ENCODE measurements at regions not wholly inside any gene's neighbourhood (a gene's known extent, or its start where the extent isn't known, plus 50 kb on each side); places are given as distances from the start of the nearest gene placed in this dataset.
A peak's percentile ranks its signal among the peaks of the same experiment; 100 is the strongest.

- DNase-seq, result no peak
Measured at GRCh38 chr9:107971241-107971640, 481.7 kb upstream of the KLF4 start.

- no peak for DNase-seq
Measured at GRCh38 chr9:107970726-107971125, 481.2 kb upstream of the KLF4 start.

- DNase-seq, result no peak
Measured at GRCh38 chr9:107969727-107970126, 480.2 kb upstream of the KLF4 start.

GRCh38 chr9:107969141-107969540 is 479.6 kb upstream of the KLF4 start:
- no peak for DNase-seq

- DNase-seq, result no peak
Measured at GRCh38 chr9:107963246-107963645, 473.7 kb upstream of the KLF4 start.

GRCh38 chr9:107960916-107961315 is 471.3 kb upstream of the KLF4 start:
- no peak for DNase-seq

GRCh38 chr9:107954312-107954711 is 464.7 kb upstream of the KLF4 start:
- no peak for DNase-seq

- DNase-seq, result no peak
Measured at GRCh38 chr9:107953556-107954125, 464.1 kb upstream of the KLF4 start.

GRCh38 chr9:107952773-107953172 is 463.2 kb upstream of the KLF4 start:
- DNase-seq, result no peak

GRCh38 chr9:107951511-107951910 is 461.9 kb upstream of the KLF4 start:
- DNase-seq, result no peak

- DNase-seq, result no peak
Measured at GRCh38 chr9:107949061-107949460, 459.5 kb upstream of the KLF4 start.

GRCh38 chr9:107948601-107949000 is 459.0 kb upstream of the KLF4 start:
- no peak for DNase-seq

GRCh38 chr9:107948086-107948485 is 458.5 kb upstream of the KLF4 start:
- no peak for DNase-seq

GRCh38 chr9:107946364-107947141 is 457.0 kb upstream of the KLF4 start:
- no peak for DNase-seq

- no peak for DNase-seq
Measured at GRCh38 chr9:107945961-107946360, 456.4 kb upstream of the KLF4 start.

- no peak for DNase-seq
Measured at GRCh38 chr9:107945493-107945892, 455.9 kb upstream of the KLF4 start.

GRCh38 chr9:107944387-107944786 is 454.8 kb upstream of the KLF4 start:
- DNase-seq, result no peak

GRCh38 chr9:107943901-107944300 is 454.3 kb upstream of the KLF4 start:
- DNase-seq, result no peak

- DNase-seq, result no peak
Measured at GRCh38 chr9:107942856-107943255, 453.3 kb upstream of the KLF4 start.

- no peak for DNase-seq
Measured at GRCh38 chr9:107942291-107942690, 452.7 kb upstream of the KLF4 start.

GRCh38 chr9:107940616-107941595 is 451.3 kb upstream of the KLF4 start:
- DNase-seq, result no peak

GRCh38 chr9:107938801-107939386 is 449.3 kb upstream of the KLF4 start:
- no peak for DNase-seq

GRCh38 chr9:107935931-107936330 is 446.4 kb upstream of the KLF4 start:
- peak; percentile 44 for DNase-seq

Measured in NCI-H1092 (cell line).